ENCODE measurements at regions not wholly inside any gene's neighbourhood (a gene's known extent, or its start where the extent isn't known, plus 50 kb on each side); places are given as distances from the start of the nearest gene placed in this dataset.

- no peak for TF ChIP-seq REST (IDR thresholded peaks at IDR 0.05; ENCODE audit: unreplicated experiment)
- no peak for TF ChIP-seq EZH2 (IDR thresholded peaks at IDR 0.05; ENCODE audit: low read depth, unreplicated experiment)
- no peak for TF ChIP-seq ETS1 (IDR thresholded peaks at IDR 0.05)
- no peak for TF ChIP-seq ZNF331 (CRISPR knock-in tag; IDR thresholded peaks at IDR 0.05; ENCODE audit: low read depth)
- TF ChIP-seq CREB1 (CRISPR knock-in tag; IDR thresholded peaks at IDR 0.05; ENCODE audit: low read depth): no peak
- TF ChIP-seq ZNF114 (CRISPR knock-in tag; IDR thresholded peaks at IDR 0.05): no peak
- no peak for TF ChIP-seq POLR2AphosphoS5 (IDR thresholded peaks at IDR 0.05; ENCODE audit: low read depth)
These were observed 235.5 kb upstream of the MEOX2 start (continued) for GRCh38 chr7:15922002-15922401.

- Mint-ChIP-seq H3K4me1 (no peaks in the 10 kb centered on the region), H3K9me3 (no peaks in the 10 kb centered on the region), H3K36me3 (ENCODE audit: low read depth) (no peaks in the 10 kb centered on the region; the same call in 2 of the 3 replicates), H3K27me3 (ENCODE audit: insufficient read depth, low read depth, poor library complexity) (peaks cover 2% of the 10 kb centered on the region), H3K4me3 (no peak overlapping the region), H3K27ac (no peak overlapping the region)
- Histone ChIP-seq H3K4me1 (ENCODE audit: insufficient read depth) (no peaks in the 10 kb centered on the region), H3K4me2 (no peak overlapping the region), H3K27me3 (ENCODE audit: insufficient read depth) (no peaks in the 10 kb centered on the region), H3K79me2 (replicated peaks; ENCODE audit: insufficient read depth) (no peaks in the 10 kb centered on the region), H3F3A (replicated peaks; ENCODE audit: low read depth) (no peaks in the 10 kb centered on the region), H4K20me1 (replicated peaks; ENCODE audit: insufficient read depth) (no peaks in the 10 kb centered on the region), H3K36me3 (ENCODE audit: insufficient read depth) (no peaks in the 10 kb centered on the region), H3K4me3 (no peak overlapping the region), H2AFZ (no peak overlapping the region), H3K27ac (ENCODE audit: low read depth) (no peak overlapping the region), H3K9me2 (ENCODE audit: insufficient read depth) (peaks cover 5% of the 10 kb centered on the region; the same call in 1 of the 2 replicates)
- TF ChIP-seq CTCF (conservative IDR thresholded peaks at IDR 0.05; ENCODE audit: low read depth in 2 of 2) (0 out of 4 replicates have a peak, but pooled peaks of 1 of the 2 experiments have one; percentile 7), POLR2AphosphoS5 (IDR thresholded peaks at IDR 0.05; ENCODE audit: low read depth) (no peak)
- DNase-seq (ENCODE audit: low spot score) (no peak), ATAC-seq (no peak)
These were observed 235.1 kb upstream of the MEOX2 start for GRCh38 chr7:15921576-15921975.

Measured in GM23338 (cell line).